Liver (tissue), 8 donors: ENCODE measurements at regions not wholly inside any gene's neighbourhood (a gene's known extent, or its start where the extent isn't known, plus 50 kb on each side); places are given as distances from the start of the nearest gene placed in this dataset.

Experiments used
- DNase-seq: peaks from one replicate; pipeline ENCODE4 v3.0.0-alpha.2; 2017; ENCODE audit warnings: low spot score
- H3K27ac ChIP-seq, 2 donors: one replicate each; pipeline ENCODE4 v1.7.0; 2013; ENCODE audit warnings: inconsistent platforms in 2 of 2, low read length in 2 of 2, control low read depth in 1 of 2, low read depth in 1 of 2, mild to moderate bottlenecking in 1 of 2
- H3K27me3 ChIP-seq, 4 donors: one replicate each; pipeline versions ENCODE4 v1.6.1 to v1.7.0; 2013; ENCODE audit warnings: low read length in 3 of 4, inconsistent platforms in 1 of 4, mild to moderate bottlenecking in 1 of 4, moderate library complexity in 1 of 4; ENCODE audit not compliant: control insufficient read depth in 4 of 4, insufficient read depth in 4 of 4
- H3K36me3 ChIP-seq, 4 donors: one replicate each; pipeline versions ENCODE4 v1.6.1 to v1.7.0; 2013; ENCODE audit warnings: low read length in 3 of 4, mild to moderate bottlenecking in 3 of 4, low read depth in 1 of 4, moderate library complexity in 1 of 4; ENCODE audit not compliant: control insufficient read depth in 4 of 4, insufficient read depth in 3 of 4
- H3K4me1 ChIP-seq, 4 donors: one replicate each; pipeline versions ENCODE4 v1.6.1 to v1.7.0; 2013; ENCODE audit warnings: low read length in 3 of 4, mild to moderate bottlenecking in 3 of 4, moderate library complexity in 1 of 4; ENCODE audit not compliant: control insufficient read depth in 4 of 4, insufficient read depth in 4 of 4
- H3K4me3 ChIP-seq, 3 donors: one replicate each; pipeline versions ENCODE4 v1.6.1 to v1.7.0; 2013; ENCODE audit warnings: low read length in 3 of 3, control low read depth in 1 of 3, low read depth in 1 of 3, mild to moderate bottlenecking in 1 of 3
- H3K9ac ChIP-seq, 2 donors: one replicate each; pipeline ENCODE4 v1.7.0; 2013; ENCODE audit warnings: low read length in 2 of 2, mild to moderate bottlenecking in 2 of 2, moderate library complexity in 2 of 2, control low read depth in 1 of 2, low read depth in 1 of 2
- H3K9me3 ChIP-seq, 4 donors: one replicate each; pipeline versions ENCODE4 v1.6.1 to v1.7.0; 2013; ENCODE audit warnings: low read length in 3 of 4; ENCODE audit not compliant: control insufficient read depth in 4 of 4
- ATF3 ChIP-seq: IDR thresholded peaks from 2 replicates; pipeline ENCODE4 v1.6.1; 2016; ENCODE audit warnings: antibody characterized with exemption
- EGR1 ChIP-seq, 2 donors: IDR thresholded peaks; 2 replicates each; pipeline ENCODE4 v1.6.1; 2016 to 2018; ENCODE audit warnings: antibody characterized with exemption in 2 of 2, low read depth in 2 of 2
- FOXA1 ChIP-seq: IDR thresholded peaks from 2 replicates; pipeline ENCODE4 v1.6.1; 2016; ENCODE audit warnings: antibody characterized with exemption
- FOXA2 ChIP-seq: IDR thresholded peaks from 2 replicates; pipeline ENCODE4 v1.6.1; 2016; ENCODE audit warnings: antibody characterized with exemption
- GABPA ChIP-seq, 2 donors: IDR thresholded peaks in 1 of 2; conservative IDR thresholded peaks in 1 of 2; 2 replicates each; pipeline ENCODE4 v1.6.1; 2016; ENCODE audit warnings: antibody characterized with exemption in 2 of 2, mild to moderate bottlenecking in 1 of 2, moderate library complexity in 1 of 2
- HNF4A ChIP-seq, 2 donors: conservative IDR thresholded peaks; 2 replicates each; pipeline ENCODE4 v1.6.1; 2016; ENCODE audit warnings: antibody characterized with exemption in 2 of 2, mild to moderate bottlenecking in 2 of 2
- HNF4G ChIP-seq: IDR thresholded peaks from 2 replicates; pipeline ENCODE4 v1.6.1; 2016; ENCODE audit warnings: antibody characterized with exemption
- JUND ChIP-seq, 2 donors: IDR thresholded peaks; 2 replicates each; pipeline ENCODE4 v1.6.1; 2016; ENCODE audit warnings: antibody characterized with exemption in 2 of 2
- NR2F2 ChIP-seq: IDR thresholded peaks from 2 replicates; pipeline ENCODE4 v1.6.1; 2016; ENCODE audit warnings: antibody characterized with exemption
- RAD21 ChIP-seq, 2 donors: IDR thresholded peaks; 2 replicates each; pipeline ENCODE4 v1.6.1; 2016; ENCODE audit warnings: antibody characterized with exemption in 2 of 2, mild to moderate bottlenecking in 2 of 2
- REST ChIP-seq: IDR thresholded peaks from 2 replicates; pipeline ENCODE4 v1.6.1; 2016; ENCODE audit warnings: antibody characterized with exemption, mild to moderate bottlenecking
- RXRA ChIP-seq, 2 donors: IDR thresholded peaks; 2 replicates each; pipeline ENCODE4 v1.6.1; 2017 to 2018; ENCODE audit warnings: antibody characterized with exemption in 2 of 2, mild to moderate bottlenecking in 1 of 2
- SP1 ChIP-seq: IDR thresholded peaks from 2 replicates; pipeline ENCODE4 v1.6.1; 2018; ENCODE audit warnings: antibody characterized with exemption, mild to moderate bottlenecking
- TAF1 ChIP-seq: conservative IDR thresholded peaks from 2 replicates; pipeline ENCODE4 v1.6.1; 2016; ENCODE audit warnings: antibody characterized with exemption, mild to moderate bottlenecking
- YY1 ChIP-seq: IDR thresholded peaks from 2 replicates; pipeline ENCODE4 v1.6.1; 2016; ENCODE audit warnings: antibody characterized with exemption, mild to moderate bottlenecking
- ZBTB33 ChIP-seq: IDR thresholded peaks from 2 replicates; pipeline ENCODE4 v1.6.1; 2016; ENCODE audit warnings: antibody characterized with exemption
- WGBS: extraction: QIAGEN DNeasy Blood & Tissue Kit; methylation state at CpG from one replicate; pipeline ENCODE4 v1.1.7; 2013; 5-methylcytosine and 5-hydroxymethylcytosine counted together
- TF ChIP-seq, protein P1 (sequence below): IDR thresholded peaks from 2 replicates; pipeline ENCODE4 v1.6.1; 2016; ENCODE audit warnings: antibody characterized with exemption
- TF ChIP-seq, protein P2 (sequence below): fragments of 150-350 bp; IDR thresholded peaks from 2 replicates; pipeline ENCODE4 v1.5.1; 2017; ENCODE audit warnings: improper control_type of control experiment, low read depth, low read length; ENCODE audit not compliant: missing input control
- donor health status: healthy.
- donor health status: healthy.
- donor health status: healthy.
- donor health status: healthy.
- donor health status: healthy.

DNA sequence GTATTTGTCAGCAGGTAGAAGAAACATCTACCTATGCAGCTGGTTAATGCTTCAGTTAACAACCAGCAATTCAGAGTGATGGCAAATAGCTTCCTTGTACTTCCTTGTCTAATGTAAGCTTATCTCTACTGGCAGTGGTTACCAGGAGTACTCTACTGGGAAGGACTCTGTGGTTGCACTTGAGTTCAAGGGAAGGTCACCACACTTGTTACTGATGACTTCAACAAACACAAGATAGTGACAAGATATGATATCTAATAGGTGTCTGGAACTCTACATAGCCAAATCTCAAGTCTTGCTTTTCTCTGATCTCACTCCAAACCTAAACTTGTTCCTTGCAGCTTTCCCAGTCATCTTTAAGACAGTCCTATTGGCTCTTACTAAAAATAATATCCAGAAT is 1644.9 kb upstream of the TENM3 start:
- Histone ChIP-seq H3K4me3 (no peak overlapping the region), H3K27ac (no peak overlapping the region), H3K4me1 (no peaks in the 10 kb centered on the region), H3K9me3 (no peaks in the 10 kb centered on the region), H3K27me3 (no peaks in the 10 kb centered on the region), H3K9ac (no peak overlapping the region), H3K36me3 (no peaks in the 10 kb centered on the region)
- TF ChIP-seq JUND (IDR thresholded peaks at IDR 0.05) (no peak), EGR1 (IDR thresholded peaks at IDR 0.05; ENCODE audit: low read depth in 2 of 2) (no peak), ZBTB33 (no peak), HNF4G (no peak), YY1 (no peak), HNF4A (conservative IDR thresholded peaks at IDR 0.05) (no peak), RAD21 (IDR thresholded peaks at IDR 0.05) (no peak), ATF3 (no peak), SP1 (no peak), TAF1 (no peak), NR2F2 (no peak), RXRA (IDR thresholded peaks at IDR 0.05) (no peak), FOXA2 (no peak), GABPA (IDR thresholded peaks at IDR 0.05 in 1 of 2, conservative IDR thresholded peaks at IDR 0.05 in 1 of 2) (no peak)
- TF ChIP-seq, protein P1, sequence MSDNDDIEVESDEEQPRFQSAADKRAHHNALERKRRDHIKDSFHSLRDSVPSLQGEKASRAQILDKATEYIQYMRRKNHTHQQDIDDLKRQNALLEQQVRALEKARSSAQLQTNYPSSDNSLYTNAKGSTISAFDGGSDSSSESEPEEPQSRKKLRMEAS: no peak
- TF ChIP-seq, protein P2, sequence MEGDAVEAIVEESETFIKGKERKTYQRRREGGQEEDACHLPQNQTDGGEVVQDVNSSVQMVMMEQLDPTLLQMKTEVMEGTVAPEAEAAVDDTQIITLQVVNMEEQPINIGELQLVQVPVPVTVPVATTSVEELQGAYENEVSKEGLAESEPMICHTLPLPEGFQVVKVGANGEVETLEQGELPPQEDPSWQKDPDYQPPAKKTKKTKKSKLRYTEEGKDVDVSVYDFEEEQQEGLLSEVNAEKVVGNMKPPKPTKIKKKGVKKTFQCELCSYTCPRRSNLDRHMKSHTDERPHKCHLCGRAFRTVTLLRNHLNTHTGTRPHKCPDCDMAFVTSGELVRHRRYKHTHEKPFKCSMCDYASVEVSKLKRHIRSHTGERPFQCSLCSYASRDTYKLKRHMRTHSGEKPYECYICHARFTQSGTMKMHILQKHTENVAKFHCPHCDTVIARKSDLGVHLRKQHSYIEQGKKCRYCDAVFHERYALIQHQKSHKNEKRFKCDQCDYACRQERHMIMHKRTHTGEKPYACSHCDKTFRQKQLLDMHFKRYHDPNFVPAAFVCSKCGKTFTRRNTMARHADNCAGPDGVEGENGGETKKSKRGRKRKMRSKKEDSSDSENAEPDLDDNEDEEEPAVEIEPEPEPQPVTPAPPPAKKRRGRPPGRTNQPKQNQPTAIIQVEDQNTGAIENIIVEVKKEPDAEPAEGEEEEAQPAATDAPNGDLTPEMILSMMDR: no peak
- DNase-seq: no peak

GRCh38 chr4:180603791-180604190 is 1639.4 kb upstream of the TENM3 start:
- no peak overlapping the region for H3K9ac ChIP-seq
- H3K27ac ChIP-seq: no peak overlapping the region
- no peaks in the 10 kb centered on the region for H3K27me3 ChIP-seq
- H3K4me1 ChIP-seq: no peaks in the 10 kb centered on the region
- no peak overlapping the region for H3K4me3 ChIP-seq
- no peak for DNase-seq
- H3K9me3 ChIP-seq: no peaks in the 10 kb centered on the region
- 80% methylated on average over 2 of the region's 2 CpGs for WGBS
- no peaks in the 10 kb centered on the region for H3K36me3 ChIP-seq
- TF ChIP-seq FOXA2 (no peak), SP1 (no peak), TAF1 (no peak), RXRA (IDR thresholded peaks at IDR 0.05) (no peak), FOXA1 (no peak), YY1 (no peak), GABPA (IDR thresholded peaks at IDR 0.05 in 1 of 2, conservative IDR thresholded peaks at IDR 0.05 in 1 of 2) (no peak), RAD21 (IDR thresholded peaks at IDR 0.05) (no peak), ZBTB33 (no peak), HNF4G (no peak), ATF3 (no peak), JUND (IDR thresholded peaks at IDR 0.05) (no peak), EGR1 (IDR thresholded peaks at IDR 0.05; ENCODE audit: low read depth in 2 of 2) (no peak), REST (no peak), HNF4A (conservative IDR thresholded peaks at IDR 0.05) (no peak), NR2F2 (no peak)
- TF ChIP-seq, protein P2: no peak
- TF ChIP-seq, protein P1: no peak
